Neuron (in vitro differentiated cells): ENCODE measurements at regions not wholly inside any gene's neighbourhood (a gene's known extent, or its start where the extent isn't known, plus 50 kb on each side); places are given as distances from the start of the nearest gene placed in this dataset.
"Not testable (repeated sequence)": the region's sequence is repeated elsewhere in the genome, so short reads cannot be mapped to it uniquely, and the experiment has no call there.

ENCODE experiments used
- H2AFZ ChIP-seq: one replicate; pipeline ENCODE4 v1.6.1; 2013; ENCODE audit warnings: low read depth, mild to moderate bottlenecking, inconsistent platforms, low read length, moderate library complexity
- H3K27me3 ChIP-seq: one replicate; pipeline ENCODE4 v1.6.1; 2013; ENCODE audit warnings: low read length; ENCODE audit not compliant: insufficient read depth
- H3K36me3 ChIP-seq: one replicate; pipeline ENCODE4 v1.6.1; 2013; ENCODE audit warnings: low read length; ENCODE audit not compliant: insufficient read depth
- H3K4me1 ChIP-seq: one replicate; pipeline ENCODE4 v1.6.1; 2013; ENCODE audit warnings: low read length; ENCODE audit not compliant: insufficient read depth
- H3K4me3 ChIP-seq: 2 replicates; pipeline ENCODE4 v1.5.1; 2013; ENCODE audit warnings: mild to moderate bottlenecking, low read length, moderate library complexity
- H3K9me3 ChIP-seq: one replicate; pipeline ENCODE4 v1.6.1; 2013; ENCODE audit warnings: low read length

DNA sequence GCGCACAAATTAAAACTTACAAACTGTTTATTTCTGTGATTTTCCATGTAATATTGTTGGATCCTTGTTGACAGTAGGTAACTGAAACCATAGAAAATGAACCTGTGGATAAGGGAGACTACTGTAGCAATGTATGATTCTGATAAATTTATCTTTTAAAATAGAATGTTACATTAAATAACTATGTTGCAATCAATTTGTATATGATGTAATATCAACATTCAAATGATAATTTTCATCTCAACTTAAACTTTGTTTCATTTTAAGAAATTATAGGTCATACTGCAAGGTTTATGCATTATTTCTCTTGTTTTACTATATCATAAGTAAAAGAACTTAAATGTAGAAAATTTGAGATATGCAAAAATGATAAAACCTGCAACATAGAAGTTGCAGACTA, 718.0 kb upstream of the MBL2 start:
- Histone ChIP-seq H3K9me3 (peaks cover 1% of the 10 kb centered on the region), H2AFZ (no peak overlapping the region), H3K4me1 (no peaks in the 10 kb centered on the region), H3K27me3 (no peaks in the 10 kb centered on the region), H3K36me3 (no peaks in the 10 kb centered on the region), H3K4me3 (no peak overlapping the region)

DNA sequence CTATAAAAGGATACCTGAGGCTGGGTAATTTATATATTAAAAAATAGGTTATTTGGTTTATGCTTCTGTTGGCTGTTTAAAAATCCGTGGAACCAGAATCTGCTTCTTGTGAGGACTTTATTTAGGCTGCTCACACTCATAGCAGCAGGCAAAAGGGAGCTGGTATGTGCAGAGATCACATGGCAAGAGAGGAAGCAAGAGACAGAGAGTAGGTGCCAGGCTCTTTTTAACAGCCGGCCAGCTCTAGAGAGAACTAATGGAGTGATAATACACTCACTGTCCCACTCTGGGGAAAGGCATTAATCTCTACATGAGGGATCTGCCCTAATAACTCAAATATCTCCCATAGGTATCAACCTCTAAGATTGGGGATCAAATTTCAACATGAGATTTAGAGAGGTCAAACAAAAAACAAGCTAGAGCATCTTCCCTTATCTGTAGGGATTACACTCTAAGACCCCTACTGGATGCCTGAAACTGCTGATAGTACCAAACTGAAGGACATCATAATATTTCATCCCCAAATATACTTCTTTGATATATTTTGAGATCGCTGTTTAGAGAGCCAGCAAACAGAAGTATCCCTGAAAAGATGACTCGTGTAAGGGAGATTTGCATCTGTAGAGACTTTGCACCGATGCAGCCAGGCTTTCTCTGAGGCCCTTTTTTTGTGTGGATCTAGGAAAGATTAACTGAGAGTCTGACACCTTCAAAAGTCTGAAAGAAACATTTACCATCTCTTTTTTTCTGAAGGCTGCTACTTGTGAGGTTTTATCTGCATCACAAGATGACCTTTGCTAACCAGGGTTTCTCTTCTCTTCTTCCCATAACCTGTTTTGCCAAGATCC, 717.0 kb upstream of the MBL2 start:
- peaks cover 1% of the 10 kb centered on the region for H3K9me3 ChIP-seq
- H3K4me3 ChIP-seq, result no peak overlapping the region
- no peaks in the 10 kb centered on the region for H3K27me3 ChIP-seq
- no peaks in the 10 kb centered on the region for H3K36me3 ChIP-seq
- no peak overlapping the region for H2AFZ ChIP-seq
- no peaks in the 10 kb centered on the region for H3K4me1 ChIP-seq

DNA sequence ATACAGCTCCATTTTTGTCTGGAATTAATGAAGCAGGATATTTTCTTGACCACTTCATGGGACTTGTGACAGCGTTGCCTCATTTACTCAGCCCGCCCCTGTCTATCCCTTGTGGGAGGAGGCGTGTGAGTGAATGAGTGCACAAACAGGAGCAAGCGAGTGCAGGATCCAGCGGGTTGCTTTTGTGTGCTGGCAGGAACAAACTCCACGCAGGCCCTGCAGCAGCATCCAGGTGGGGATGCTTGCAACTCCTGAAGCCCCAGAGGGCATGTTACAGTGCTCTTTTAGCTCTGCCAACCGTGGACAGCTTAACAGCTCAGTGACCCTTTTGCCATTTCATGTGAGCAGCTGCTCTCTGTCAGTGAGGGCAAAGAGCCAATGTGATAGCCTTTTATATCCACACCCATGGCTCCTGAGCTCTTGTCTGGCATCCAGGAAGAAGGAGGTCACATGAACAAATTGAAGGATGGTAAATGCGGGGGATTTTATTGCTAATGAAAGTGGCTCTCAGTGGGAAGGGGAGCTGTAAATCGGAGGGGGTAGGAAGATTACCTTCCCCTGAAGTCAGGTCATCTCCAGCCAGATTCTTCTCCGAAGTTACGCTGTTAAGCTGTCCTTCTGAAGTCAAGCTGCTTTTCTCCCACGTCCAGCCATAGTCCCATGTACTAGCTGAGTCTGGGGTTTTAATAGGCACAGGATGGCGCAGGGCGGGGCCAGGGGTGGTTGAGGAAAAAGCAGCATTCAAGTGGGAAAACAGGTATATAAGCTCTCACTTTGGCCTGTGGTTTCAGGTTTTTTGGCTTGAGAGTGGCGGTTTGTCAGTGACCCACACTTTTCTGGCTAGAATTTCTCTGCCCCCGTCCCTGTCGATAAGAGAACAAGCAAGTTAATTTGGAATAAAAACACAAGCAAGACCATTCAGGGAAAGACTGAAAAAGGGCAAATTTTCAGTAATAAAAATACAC, 714.7 kb upstream of the MBL2 start:
- no peak overlapping the region for H2AFZ ChIP-seq
- H3K4me1 ChIP-seq, result no peaks in the 10 kb centered on the region
- peaks cover 4% of the 10 kb centered on the region for H3K9me3 ChIP-seq
- H3K36me3 ChIP-seq, result no peaks in the 10 kb centered on the region
- H3K27me3 ChIP-seq, result no peaks in the 10 kb centered on the region
- no peak overlapping the region for H3K4me3 ChIP-seq

DNA sequence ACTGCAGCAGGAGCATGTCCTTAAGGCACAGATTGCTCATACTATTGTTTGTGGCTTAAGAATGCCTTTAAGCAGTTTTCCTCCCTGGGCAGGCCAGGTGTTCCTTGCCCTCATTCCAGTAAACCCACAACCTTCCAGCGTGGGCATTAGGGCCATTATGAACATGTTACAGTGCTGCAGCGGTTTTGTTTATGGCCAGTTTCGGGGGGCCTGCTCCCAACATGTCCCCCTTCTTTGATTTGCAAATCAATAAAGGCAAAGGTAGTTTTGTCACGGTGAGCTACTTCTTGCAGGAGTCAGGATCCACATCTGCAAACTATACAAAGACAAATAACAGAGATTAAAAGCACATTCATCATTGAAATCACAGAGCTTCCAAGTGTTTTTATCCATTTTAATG, 712.8 kb upstream of the MBL2 start:
- H2AFZ ChIP-seq, H3K27me3 ChIP-seq, H3K9me3 ChIP-seq: not testable (repeated sequence)

DNA sequence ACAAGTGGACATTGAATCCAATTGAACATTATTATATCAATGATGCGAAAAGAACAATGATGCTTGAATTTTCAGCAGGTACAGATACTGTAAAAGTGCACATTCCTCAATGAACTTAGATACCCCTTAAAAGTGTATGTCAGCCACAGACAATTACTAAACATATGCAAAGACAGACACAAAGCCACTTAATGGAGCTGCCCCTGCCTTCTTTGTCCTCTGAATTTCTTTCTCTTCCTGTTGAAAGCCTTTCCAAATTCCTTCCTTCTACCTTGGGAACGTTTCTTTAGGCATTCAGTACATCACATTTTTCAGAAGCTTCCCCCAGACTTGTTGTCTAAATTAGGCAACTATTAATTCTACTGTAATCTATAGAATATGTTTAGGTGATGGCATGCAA, 706.8 kb upstream of the MBL2 start:
- Histone ChIP-seq H3K36me3 (no peaks in the 10 kb centered on the region), H3K4me3 (no peak overlapping the region), H3K27me3 (no peaks in the 10 kb centered on the region), H3K9me3 (peaks cover 1% of the 10 kb centered on the region), H3K4me1 (peaks cover 16% of the 10 kb centered on the region), H2AFZ (no peak overlapping the region)

More for the DNA sequence above, 712.8 kb upstream of the MBL2 start:
- H3K36me3 ChIP-seq, H3K4me1 ChIP-seq, H3K4me3 ChIP-seq: not testable (repeated sequence)

DNA sequence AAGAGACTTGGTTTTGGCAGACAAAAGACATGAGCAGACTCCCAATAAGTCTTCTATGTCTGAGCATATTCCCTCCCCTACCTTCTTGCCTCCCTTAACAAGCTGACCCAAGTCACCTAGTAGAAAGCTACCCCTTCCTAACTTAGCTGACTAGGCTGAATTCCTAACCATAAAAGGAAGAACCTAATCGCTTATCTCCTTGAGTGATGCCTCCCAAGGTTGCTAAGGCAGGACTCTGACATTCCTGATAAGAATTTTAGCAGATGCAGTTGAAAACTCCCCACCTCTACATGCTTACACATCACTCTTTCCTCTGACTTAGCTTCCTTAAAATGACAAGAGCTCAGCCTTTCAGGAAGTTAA, 704.7 kb upstream of the MBL2 start:
- Histone ChIP-seq H3K27me3 (no peaks in the 10 kb centered on the region), H3K4me3 (no peak overlapping the region), H2AFZ (no peak overlapping the region), H3K9me3 (no peaks in the 10 kb centered on the region), H3K36me3 (no peaks in the 10 kb centered on the region), H3K4me1 (peaks cover 16% of the 10 kb centered on the region)

DNA sequence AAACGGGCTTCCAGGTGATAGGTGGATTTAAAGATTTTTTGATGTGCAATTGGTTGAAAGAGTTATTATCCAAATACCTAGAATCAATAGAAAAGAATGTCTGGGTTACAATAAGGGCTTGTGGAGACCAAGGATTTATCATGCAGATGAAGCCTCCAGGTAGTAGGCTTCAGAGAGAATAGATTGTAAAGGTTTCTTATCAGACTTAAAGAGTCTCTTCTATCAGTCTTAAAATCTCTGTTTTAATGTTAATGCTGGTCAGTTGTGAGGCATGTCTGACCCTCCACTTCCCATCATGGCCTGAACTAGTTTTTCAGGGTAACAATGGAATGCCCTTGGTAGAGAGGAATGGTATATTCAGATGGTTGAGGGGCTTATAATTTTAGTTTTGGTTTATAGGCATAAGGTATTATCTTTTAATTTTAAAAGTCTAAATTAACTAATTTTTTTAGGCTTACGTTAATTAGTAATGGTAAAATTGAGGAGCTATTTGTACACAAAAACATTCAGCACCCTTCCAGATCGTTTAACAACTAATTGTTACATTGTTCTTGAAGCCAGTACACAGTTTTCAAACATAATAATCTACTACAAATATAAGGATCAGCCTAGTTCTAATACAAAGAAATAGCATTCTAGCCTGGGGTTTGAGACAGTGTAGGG, 704.2 kb upstream of the MBL2 start:
- Histone ChIP-seq H2AFZ (no peak overlapping the region), H3K9me3 (no peaks in the 10 kb centered on the region), H3K27me3 (no peaks in the 10 kb centered on the region), H3K4me1 (peaks cover 16% of the 10 kb centered on the region), H3K4me3 (no peak overlapping the region), H3K36me3 (no peaks in the 10 kb centered on the region)

DNA sequence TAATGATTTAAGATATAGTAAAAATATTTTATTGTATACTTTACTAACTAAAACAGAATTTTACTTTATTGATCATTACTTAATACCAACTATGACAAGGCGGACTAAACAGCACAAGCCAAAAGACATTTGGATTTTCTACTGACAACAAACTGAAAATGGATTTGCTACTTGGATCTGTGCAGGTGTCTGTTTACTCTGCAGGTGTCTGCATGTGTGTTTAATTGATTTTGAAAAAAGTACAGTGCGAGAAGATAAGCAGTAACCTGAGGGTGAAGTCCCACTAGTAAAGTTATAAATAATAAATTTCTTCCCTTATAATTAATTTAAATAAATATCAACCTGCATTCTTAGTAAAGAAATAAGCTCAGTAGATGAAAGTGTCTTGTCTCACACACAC, 696.8 kb upstream of the MBL2 start:
- H2AFZ ChIP-seq, result no peak overlapping the region
- H3K36me3 ChIP-seq, result no peaks in the 10 kb centered on the region
- no peak overlapping the region for H3K4me3 ChIP-seq
- no peaks in the 10 kb centered on the region for H3K27me3 ChIP-seq
- no peaks in the 10 kb centered on the region for H3K9me3 ChIP-seq
- H3K4me1 ChIP-seq, result no peaks in the 10 kb centered on the region

DNA sequence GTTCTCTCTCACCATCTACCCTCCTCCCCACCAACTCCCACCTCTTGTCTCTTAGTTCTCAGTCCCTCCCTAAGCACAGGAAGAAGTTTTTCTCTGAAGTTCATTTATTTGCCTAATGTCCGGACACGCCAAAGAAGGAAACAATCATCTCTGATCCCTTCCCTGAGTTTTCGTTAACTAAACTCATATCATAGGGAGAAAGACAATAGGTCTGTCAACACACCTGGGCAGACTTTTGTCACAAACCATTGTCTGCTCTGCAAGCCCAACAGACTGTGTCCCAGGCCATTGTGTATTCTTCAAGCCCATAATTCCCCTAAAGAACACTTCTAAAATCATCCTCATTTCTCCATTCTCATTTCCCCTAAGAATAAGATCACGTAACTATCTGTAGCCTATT, 691.0 kb upstream of the MBL2 start:
- H3K36me3 ChIP-seq, result no peaks in the 10 kb centered on the region
- H3K27me3 ChIP-seq, result no peaks in the 10 kb centered on the region
- no peaks in the 10 kb centered on the region for H3K9me3 ChIP-seq
- no peaks in the 10 kb centered on the region for H3K4me1 ChIP-seq
- no peak overlapping the region for H3K4me3 ChIP-seq
- H2AFZ ChIP-seq, result no peak overlapping the region

DNA sequence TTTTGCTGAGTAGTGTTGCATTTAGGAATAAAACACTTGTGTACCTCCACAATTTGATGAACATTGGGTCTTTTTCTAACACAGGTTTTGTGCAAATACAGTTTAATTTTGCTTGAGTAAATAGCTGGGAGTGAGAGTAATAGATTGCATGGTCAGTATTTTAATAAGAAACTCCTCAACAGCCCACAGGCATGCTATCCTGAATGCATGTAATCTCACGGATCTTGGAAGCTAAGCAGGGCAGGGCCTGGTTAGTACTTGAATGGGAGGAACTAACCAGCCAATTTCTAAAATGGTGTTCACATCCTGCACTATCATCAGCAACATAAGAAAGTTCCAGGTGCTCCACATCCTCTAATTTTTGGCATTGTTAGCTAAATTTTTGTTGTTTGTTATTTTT, 685.4 kb upstream of the MBL2 start:
- no peaks in the 10 kb centered on the region for H3K4me1 ChIP-seq
- no peaks in the 10 kb centered on the region for H3K27me3 ChIP-seq
- H2AFZ ChIP-seq, result no peak overlapping the region
- no peaks in the 10 kb centered on the region for H3K9me3 ChIP-seq
- H3K36me3 ChIP-seq, result no peaks in the 10 kb centered on the region
- H3K4me3 ChIP-seq, result no peak overlapping the region

DNA sequence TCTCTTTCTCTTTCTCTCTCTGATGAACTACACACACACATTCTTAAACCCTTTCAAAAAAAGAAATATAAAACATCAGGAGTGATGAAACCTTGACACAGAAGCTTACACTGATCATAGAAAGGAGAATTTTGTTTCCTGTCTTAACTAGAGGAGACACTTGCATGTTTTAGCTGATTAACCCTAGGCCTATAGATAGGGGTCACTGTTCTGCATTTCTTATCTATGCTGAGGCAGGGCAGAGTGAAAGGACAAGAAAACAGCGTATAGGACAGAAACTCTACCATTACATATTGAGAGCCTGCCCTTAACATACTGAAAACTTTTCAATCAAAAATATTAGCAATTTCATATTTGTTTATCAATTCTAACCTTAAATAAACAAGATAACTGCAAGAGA, 680.6 kb upstream of the MBL2 start:
- Histone ChIP-seq H2AFZ (no peak overlapping the region), H3K4me1 (no peaks in the 10 kb centered on the region), H3K36me3 (no peaks in the 10 kb centered on the region), H3K9me3 (no peaks in the 10 kb centered on the region), H3K27me3 (no peaks in the 10 kb centered on the region), H3K4me3 (no peak overlapping the region)

DNA sequence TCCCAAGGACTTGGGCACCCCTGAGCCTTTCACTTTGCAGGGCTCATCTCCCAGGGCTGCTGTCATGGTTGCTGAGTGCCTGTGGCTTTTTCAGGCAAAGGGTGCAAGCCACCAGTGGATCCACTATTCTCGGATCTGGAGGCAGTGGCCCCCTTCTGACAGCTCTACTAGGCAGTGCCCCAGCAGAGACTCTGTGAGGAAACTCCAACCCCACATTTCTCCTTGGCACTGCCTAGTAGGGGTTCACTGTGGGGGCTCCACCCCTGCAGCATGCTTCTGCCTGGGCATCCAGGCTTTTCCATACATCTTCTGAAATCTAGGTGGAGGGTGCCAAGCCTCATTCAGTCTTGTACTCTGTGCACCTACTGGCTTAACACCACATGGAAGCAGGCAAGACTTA, 675.0 kb upstream of the MBL2 start:
- peaks cover 2% of the 10 kb centered on the region for H3K9me3 ChIP-seq
- no peak overlapping the region for H2AFZ ChIP-seq
- H3K36me3 ChIP-seq, result no peaks in the 10 kb centered on the region
- H3K4me3 ChIP-seq, result no peak overlapping the region
- H3K27me3 ChIP-seq, result no peaks in the 10 kb centered on the region
- no peaks in the 10 kb centered on the region for H3K4me1 ChIP-seq

DNA sequence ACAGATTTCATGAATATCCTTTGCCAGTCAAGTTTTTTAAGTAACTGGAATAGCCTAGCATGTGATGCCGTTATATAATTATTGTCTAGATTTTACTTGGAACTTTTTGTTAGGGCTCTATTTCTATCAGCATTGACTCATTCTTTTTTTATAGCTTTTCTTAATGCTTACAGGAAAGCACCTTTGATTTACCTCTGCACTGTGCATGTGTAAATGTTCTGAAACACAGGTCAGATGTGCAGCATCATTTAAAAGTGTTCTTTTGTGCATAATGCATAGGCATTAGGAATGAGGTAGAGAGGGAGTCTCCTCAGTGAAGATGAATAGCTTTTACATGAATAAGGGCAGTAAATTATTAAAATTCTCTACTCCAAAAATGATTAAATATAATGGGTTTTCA, 669.3 kb upstream of the MBL2 start:
- Histone ChIP-seq H3K9me3 (peaks cover under 1% of the 10 kb centered on the region), H3K4me1 (no peaks in the 10 kb centered on the region), H3K27me3 (no peaks in the 10 kb centered on the region)

More for the DNA sequence above, 669.3 kb upstream of the MBL2 start:
- no peak overlapping the region for H2AFZ ChIP-seq
- no peaks in the 10 kb centered on the region for H3K36me3 ChIP-seq
- no peak overlapping the region for H3K4me3 ChIP-seq
